SK-N-MC (cell line): ENCODE measurements at regions not wholly inside any gene's neighbourhood (a gene's known extent, or its start where the extent isn't known, plus 50 kb on each side); places are given as distances from the start of the nearest gene placed in this dataset.

Experiments
- EZH2 ChIP-seq: fragments of 200-600 bp; sonication (generic); IDR thresholded peaks from one replicate; pipeline ENCODE4 v1.6.1; 2017; ENCODE audit warnings: antibody characterized with exemption
- FOXP2 ChIP-seq: optimal IDR thresholded peaks from 2 replicates; pipeline ENCODE3; 2011; ENCODE audit warnings: mild to moderate bottlenecking, moderate library complexity; ENCODE audit not compliant: insufficient read depth; ENCODE audit errors: extremely low read length, control extremely low read depth
- POLR2AphosphoS5 ChIP-seq: IDR thresholded peaks from 2 replicates; pipeline ENCODE4 v1.6.1; 2012; ENCODE audit warnings: mild to moderate bottlenecking, low read depth, low read length, borderline replicate concordance

- TF ChIP-seq POLR2AphosphoS5 (no peak), EZH2 (no peak), FOXP2 (no peak)
Observed at GRCh38 chr1:94641990-94642389, 100.4 kb upstream of the F3 start.
